ENCODE measurements at regions not wholly inside any gene's neighbourhood (a gene's known extent, or its start where the extent isn't known, plus 50 kb on each side); places are given as distances from the start of the nearest gene placed in this dataset.

DNA sequence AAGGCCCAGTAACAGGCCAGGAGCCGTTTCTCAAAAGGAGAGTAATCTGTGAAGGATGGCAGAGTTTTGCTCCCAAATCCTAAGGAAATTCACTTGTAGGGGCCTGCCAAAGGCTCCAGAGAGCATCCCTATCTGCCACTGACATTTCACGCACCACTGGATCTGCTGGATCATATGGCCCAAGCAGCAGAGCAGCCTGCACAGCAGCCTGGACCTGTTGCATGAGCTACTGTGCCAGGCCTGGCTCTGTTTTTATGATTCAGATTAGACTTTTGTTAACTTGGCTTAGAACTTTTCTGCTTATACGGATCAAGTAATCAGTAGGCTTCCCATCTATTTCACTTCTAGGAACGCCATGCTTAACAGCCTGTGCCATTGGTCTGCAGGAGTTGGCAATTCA, 70.7 kb downstream of the CHRD start:
- H3K27ac ChIP-seq (ENCODE audit: low read depth, low read length), result no peak overlapping the region
- H3K4me3 ChIP-seq (replicated peaks in 1 of 2; ENCODE audit: low read depth in 1 of 2, low read length in 2 of 2), result no peak overlapping the region
- ATAC-seq (no peak), DNase-seq (ENCODE audit: low read depth, low spot score) (no peak)
- no peak overlapping the region for H3K9ac ChIP-seq (ENCODE audit: low read length)
- no peaks in the 10 kb centered on the region for H3K9me3 ChIP-seq (ENCODE audit: control insufficient read depth in 1 of 2, insufficient read depth in 1 of 2, low read depth in 1 of 2, low read length in 2 of 2)
- ChIA-PET RAD21 (ENCODE audit: low non-redundant PET in 1 of 2, low total read pairs in 2 of 2, uncharacterized antibody in 2 of 2, unreplicated experiment in 2 of 2) (no interaction called here), CTCF (no interaction called here), POLR2A (no interaction called here)
- H3K4me1 ChIP-seq (ENCODE audit: control insufficient read depth in 1 of 2, insufficient read depth in 2 of 2, low read length in 2 of 2), result peaks cover 14 to 21% of the 10 kb centered on the region in 2 experiments
- no peak overlapping the region for H2AFZ ChIP-seq (ENCODE audit: low read depth, low read length, poor library complexity, severe bottlenecking)
- no peaks in the 10 kb centered on the region for H3K36me3 ChIP-seq (ENCODE audit: control insufficient read depth in 1 of 2, insufficient read depth in 2 of 2, low read length in 2 of 2)
- no TSS peak for BruUV-seq (replicated peaks)
- no peak overlapping the region for H3K4me2 ChIP-seq (ENCODE audit: low read length)
- intact Hi-C loops (cut with micrococcal nuclease), result no loop called here
- no peaks in the 10 kb centered on the region for H3K9me2 ChIP-seq (ENCODE audit: insufficient read depth)
- TF ChIP-seq JUND (IDR thresholded peaks at IDR 0.05), result no peak
- no peak for TF ChIP-seq ELF1 (IDR thresholded peaks at IDR 0.05; ENCODE audit: borderline replicate concordance, low read depth)
- TF ChIP-seq, protein P1, sequence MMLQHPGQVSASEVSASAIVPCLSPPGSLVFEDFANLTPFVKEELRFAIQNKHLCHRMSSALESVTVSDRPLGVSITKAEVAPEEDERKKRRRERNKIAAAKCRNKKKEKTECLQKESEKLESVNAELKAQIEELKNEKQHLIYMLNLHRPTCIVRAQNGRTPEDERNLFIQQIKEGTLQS (IDR thresholded peaks at IDR 0.05), result no peak
- TF ChIP-seq POLR2A (IDR thresholded peaks at IDR 0.05; ENCODE audit: borderline replicate concordance, extremely low read depth, insufficient read depth, insufficient read length), result no peak
- no peak for TF ChIP-seq EGR1 (IDR thresholded peaks at IDR 0.05; ENCODE audit: low read depth)
- no peak for TF ChIP-seq TCF7L2 (IDR thresholded peaks at IDR 0.05; ENCODE audit: borderline replicate concordance, extremely low read depth, insufficient read depth, insufficient read length)
- TF ChIP-seq CBX3 (IDR thresholded peaks at IDR 0.05; ENCODE audit: low read depth), result no peak
- no peak for TF ChIP-seq SRF (IDR thresholded peaks at IDR 0.05; ENCODE audit: low read depth)
- TF ChIP-seq, protein P2, sequence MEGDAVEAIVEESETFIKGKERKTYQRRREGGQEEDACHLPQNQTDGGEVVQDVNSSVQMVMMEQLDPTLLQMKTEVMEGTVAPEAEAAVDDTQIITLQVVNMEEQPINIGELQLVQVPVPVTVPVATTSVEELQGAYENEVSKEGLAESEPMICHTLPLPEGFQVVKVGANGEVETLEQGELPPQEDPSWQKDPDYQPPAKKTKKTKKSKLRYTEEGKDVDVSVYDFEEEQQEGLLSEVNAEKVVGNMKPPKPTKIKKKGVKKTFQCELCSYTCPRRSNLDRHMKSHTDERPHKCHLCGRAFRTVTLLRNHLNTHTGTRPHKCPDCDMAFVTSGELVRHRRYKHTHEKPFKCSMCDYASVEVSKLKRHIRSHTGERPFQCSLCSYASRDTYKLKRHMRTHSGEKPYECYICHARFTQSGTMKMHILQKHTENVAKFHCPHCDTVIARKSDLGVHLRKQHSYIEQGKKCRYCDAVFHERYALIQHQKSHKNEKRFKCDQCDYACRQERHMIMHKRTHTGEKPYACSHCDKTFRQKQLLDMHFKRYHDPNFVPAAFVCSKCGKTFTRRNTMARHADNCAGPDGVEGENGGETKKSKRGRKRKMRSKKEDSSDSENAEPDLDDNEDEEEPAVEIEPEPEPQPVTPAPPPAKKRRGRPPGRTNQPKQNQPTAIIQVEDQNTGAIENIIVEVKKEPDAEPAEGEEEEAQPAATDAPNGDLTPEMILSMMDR (IDR thresholded peaks at IDR 0.05 in 2 of 3, conservative IDR thresholded peaks at IDR 0.05 in 1 of 3; ENCODE audit: borderline replicate concordance in 1 of 3, insufficient read depth in 1 of 3, low read depth in 2 of 3, low read length in 2 of 3), result no peak
- TF ChIP-seq EZH2 (IDR thresholded peaks at IDR 0.05), result no peak
- no peak for TF ChIP-seq SIN3A (IDR thresholded peaks at IDR 0.05; ENCODE audit: low read depth)
- TF ChIP-seq RAD21 (IDR thresholded peaks at IDR 0.05; ENCODE audit: low read depth), result no peak
- H4K20me1 ChIP-seq (ENCODE audit: insufficient read depth), result no peaks in the 10 kb centered on the region
- no peaks in the 10 kb centered on the region for H3K79me2 ChIP-seq (ENCODE audit: insufficient read depth, low read length)
- H3K27me3 ChIP-seq (ENCODE audit: insufficient read depth, low read length), result no peaks in the 10 kb centered on the region
